ENCODE measurements at regions not wholly inside any gene's neighbourhood (a gene's known extent, or its start where the extent isn't known, plus 50 kb on each side); places are given as distances from the start of the nearest gene placed in this dataset.

GRCh38 chr7:125530553-125530952 lies 600.9 kb upstream of the POT1 start (continued):
- TF ChIP-seq ZNF462 (CRISPR knock-in tag; IDR thresholded peaks at IDR 0.05) (no peak), ZNF331 (CRISPR knock-in tag; IDR thresholded peaks at IDR 0.05; ENCODE audit: low read depth) (no peak), NANOG (IDR thresholded peaks at IDR 0.05; ENCODE audit: borderline replicate concordance) (no peak)

GRCh38 chr7:125529249-125529648 lies 599.6 kb upstream of the POT1 start:
- Histone ChIP-seq H4K20me1 (replicated peaks; ENCODE audit: insufficient read depth) (no peaks in the 10 kb centered on the region), H3K4me1 (ENCODE audit: insufficient read depth) (no peaks in the 10 kb centered on the region), H2AFZ (no peak overlapping the region), H3K79me2 (replicated peaks; ENCODE audit: insufficient read depth) (no peaks in the 10 kb centered on the region), H3K27ac (ENCODE audit: low read depth) (no peak overlapping the region), H3F3A (replicated peaks; ENCODE audit: low read depth) (no peaks in the 10 kb centered on the region), H3K36me3 (ENCODE audit: insufficient read depth) (no peaks in the 10 kb centered on the region), H3K4me3 (no peak overlapping the region), H3K4me2 (no peak overlapping the region), H3K9me2 (ENCODE audit: insufficient read depth) (no peaks in the 10 kb centered on the region), H3K27me3 (ENCODE audit: insufficient read depth) (no peaks in the 10 kb centered on the region)
- no peak overlapping the region for H3K4me3 Mint-ChIP-seq
- DNase-seq (ENCODE audit: low spot score), result no peak
- ATAC-seq, result no peak
- H3K4me1 Mint-ChIP-seq, result no peaks in the 10 kb centered on the region
- H3K36me3 Mint-ChIP-seq (ENCODE audit: low read depth), result no peaks in the 10 kb centered on the region
- no peaks in the 10 kb centered on the region for H3K9me3 Mint-ChIP-seq
- H3K27ac Mint-ChIP-seq, result no peak overlapping the region
- no peaks in the 10 kb centered on the region for H3K27me3 Mint-ChIP-seq (ENCODE audit: insufficient read depth, low read depth, poor library complexity)
- TF ChIP-seq CREB1 (CRISPR knock-in tag; IDR thresholded peaks at IDR 0.05; ENCODE audit: low read depth), result no peak
- no peak for TF ChIP-seq STAT1 (IDR thresholded peaks at IDR 0.05; ENCODE audit: unreplicated experiment)
- TF ChIP-seq JUNB (IDR thresholded peaks at IDR 0.05; ENCODE audit: unreplicated experiment), result no peak
- no peak for TF ChIP-seq CTCF (conservative IDR thresholded peaks at IDR 0.05; ENCODE audit: low read depth in 2 of 2)
- TF ChIP-seq POLR2AphosphoS5 (IDR thresholded peaks at IDR 0.05; ENCODE audit: low read depth), result no peak
- TF ChIP-seq EZH2phosphoT487 (IDR thresholded peaks at IDR 0.05; ENCODE audit: unreplicated experiment), result no peak
- TF ChIP-seq ZNF114 (CRISPR knock-in tag; IDR thresholded peaks at IDR 0.05), result no peak
- TF ChIP-seq NANOG (IDR thresholded peaks at IDR 0.05; ENCODE audit: borderline replicate concordance), result no peak
- TF ChIP-seq EZH2 (IDR thresholded peaks at IDR 0.05; ENCODE audit: low read depth, unreplicated experiment), result no peak
- TF ChIP-seq REST (IDR thresholded peaks at IDR 0.05; ENCODE audit: unreplicated experiment), result no peak
- TF ChIP-seq ZNF331 (CRISPR knock-in tag; IDR thresholded peaks at IDR 0.05; ENCODE audit: low read depth), result no peak

Measured in GM23338 (cell line).